HG02642 (cell line): ENCODE measurements at regions not wholly inside any gene's neighbourhood (a gene's known extent, or its start where the extent isn't known, plus 50 kb on each side); places are given as distances from the start of the nearest gene placed in this dataset.

ENCODE experiments used
- ATAC-seq: cut with Tn5 transposase; IDR thresholded peaks from one replicate; pipeline ENCODE4 v1.9.1; 2021; ENCODE audit warnings: mild to moderate bottlenecking; ENCODE audit not compliant: unreplicated experiment, poor library complexity

DNA sequence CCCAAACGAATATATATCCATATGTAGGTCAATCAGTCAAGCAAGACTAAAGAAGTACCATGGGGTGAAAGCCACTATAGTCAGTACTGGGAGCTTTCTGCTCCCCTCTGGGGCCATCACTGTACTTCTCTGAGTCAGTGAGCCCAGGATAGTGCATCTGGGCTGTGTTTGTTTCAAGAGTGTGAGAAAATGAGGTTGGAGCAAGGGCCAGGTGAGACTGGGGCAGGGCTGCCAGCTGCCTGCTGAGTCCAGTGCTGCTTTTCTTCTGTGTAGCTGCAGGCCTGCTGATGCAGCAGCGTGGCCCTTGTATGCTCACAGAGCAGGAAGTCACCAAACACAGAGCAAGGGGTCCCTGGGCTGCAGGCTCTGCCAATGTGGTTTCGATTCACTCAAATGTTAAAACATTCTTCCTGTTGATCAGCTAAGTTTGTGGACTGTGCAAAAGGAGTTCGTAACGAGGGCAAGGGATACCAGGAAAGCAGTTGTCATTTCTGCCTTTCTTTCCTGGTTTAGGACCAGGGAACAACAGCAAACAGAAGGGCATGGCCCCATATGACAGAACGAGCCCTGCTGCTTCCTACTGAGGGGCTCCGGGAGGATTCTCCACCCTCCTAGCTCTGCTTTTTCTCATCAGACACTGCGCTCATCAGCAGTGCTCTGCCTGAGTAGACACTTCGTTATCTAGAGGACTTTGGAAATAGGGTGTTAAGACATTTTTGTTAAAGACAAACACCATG, 65.4 kb upstream of the TNS3 start:
- ATAC-seq, result peak; percentile 74

DNA sequence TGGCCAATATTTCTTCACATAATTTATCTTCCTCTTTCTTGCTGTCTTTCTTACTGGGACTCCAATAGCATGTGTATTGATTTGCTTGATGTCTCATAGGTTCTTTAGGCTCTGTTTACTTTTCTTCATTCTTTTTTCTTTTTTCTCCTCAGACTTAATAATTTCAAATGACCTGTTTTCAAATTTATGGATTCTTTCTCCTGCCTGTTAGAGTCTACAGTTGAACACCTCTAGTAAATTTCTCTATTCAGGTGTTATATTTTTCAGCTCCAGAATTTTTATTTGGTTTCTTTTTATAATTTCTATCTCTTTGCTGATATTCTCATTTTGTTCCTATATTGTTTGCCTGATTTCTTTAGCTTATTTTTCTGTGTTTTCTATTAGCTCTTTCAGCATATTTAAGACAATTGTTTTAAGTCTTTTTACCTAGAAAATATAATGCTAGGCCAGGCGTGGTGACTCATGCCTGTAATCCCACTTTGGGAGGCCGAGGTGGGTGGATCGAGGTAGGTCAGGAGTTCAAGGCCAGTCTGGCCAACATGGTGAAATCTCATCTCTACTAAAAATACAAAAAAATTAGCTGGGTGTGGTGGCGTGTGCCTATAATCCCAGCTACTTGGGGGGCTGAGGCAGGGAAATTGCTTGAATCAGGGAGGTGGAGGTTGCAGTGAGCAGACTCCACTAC, 61.9 kb upstream of the TNS3 start:
- no peak for ATAC-seq

DNA sequence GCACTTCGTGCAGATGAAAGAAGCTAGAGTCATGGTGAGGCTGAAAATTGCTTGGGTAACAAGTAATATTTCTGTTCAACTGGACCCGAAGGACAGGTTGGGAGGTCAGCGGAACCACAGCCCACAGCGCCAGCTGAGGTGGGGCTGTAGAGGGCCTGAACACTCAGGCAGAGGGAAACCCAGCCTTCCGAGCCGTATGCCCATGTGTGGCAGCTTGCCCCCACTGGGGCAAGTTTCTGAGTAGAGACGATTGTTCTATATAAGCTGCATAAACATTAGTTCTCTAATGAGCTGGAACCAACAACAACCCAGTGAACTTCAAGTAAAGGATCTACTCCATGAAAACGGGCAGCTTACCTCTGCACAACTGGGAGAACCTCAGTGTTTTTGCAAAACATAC, 58.4 kb upstream of the TNS3 start:
- ATAC-seq, result no peak

DNA sequence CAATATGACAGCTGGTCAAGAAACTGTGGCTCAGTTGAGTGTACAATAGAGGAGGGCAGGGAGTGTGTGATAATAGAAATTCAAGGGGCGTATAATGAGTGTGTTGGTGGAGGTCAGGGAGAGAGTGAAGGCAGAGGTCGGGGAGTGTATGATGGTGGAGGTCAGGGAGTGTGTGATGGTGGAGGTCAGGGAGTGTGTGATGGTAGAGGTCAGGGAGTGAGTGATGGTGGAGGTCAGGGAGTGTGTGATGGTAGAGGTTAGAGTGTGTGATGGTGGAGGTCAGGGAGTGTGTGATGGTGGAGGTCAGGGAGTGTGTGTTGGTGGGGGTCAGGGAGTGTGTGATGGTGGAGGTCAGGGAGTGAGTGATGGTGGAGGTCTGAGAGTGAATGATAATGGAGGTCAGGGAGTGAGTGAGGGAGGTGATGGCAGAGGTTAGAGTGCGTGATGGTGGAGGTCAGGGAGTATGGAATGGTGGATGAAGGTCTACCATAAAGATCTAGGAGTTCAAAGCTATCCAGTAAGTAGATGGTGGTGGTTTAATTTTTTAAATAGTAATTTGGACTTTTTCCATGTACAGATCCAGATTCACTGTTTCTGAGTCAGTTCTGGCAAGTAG, 57.7 kb upstream of the TNS3 start:
- no peak for ATAC-seq

GRCh38 chr7:47638679-47639315, 56.9 kb upstream of the TNS3 start:
- no peak for ATAC-seq

GRCh38 chr7:47636433-47637175, 54.7 kb upstream of the TNS3 start:
- no peak for ATAC-seq

- ATAC-seq, result no peak
Measured at GRCh38 chr7:47636081-47636432, 54.1 kb upstream of the TNS3 start.

DNA sequence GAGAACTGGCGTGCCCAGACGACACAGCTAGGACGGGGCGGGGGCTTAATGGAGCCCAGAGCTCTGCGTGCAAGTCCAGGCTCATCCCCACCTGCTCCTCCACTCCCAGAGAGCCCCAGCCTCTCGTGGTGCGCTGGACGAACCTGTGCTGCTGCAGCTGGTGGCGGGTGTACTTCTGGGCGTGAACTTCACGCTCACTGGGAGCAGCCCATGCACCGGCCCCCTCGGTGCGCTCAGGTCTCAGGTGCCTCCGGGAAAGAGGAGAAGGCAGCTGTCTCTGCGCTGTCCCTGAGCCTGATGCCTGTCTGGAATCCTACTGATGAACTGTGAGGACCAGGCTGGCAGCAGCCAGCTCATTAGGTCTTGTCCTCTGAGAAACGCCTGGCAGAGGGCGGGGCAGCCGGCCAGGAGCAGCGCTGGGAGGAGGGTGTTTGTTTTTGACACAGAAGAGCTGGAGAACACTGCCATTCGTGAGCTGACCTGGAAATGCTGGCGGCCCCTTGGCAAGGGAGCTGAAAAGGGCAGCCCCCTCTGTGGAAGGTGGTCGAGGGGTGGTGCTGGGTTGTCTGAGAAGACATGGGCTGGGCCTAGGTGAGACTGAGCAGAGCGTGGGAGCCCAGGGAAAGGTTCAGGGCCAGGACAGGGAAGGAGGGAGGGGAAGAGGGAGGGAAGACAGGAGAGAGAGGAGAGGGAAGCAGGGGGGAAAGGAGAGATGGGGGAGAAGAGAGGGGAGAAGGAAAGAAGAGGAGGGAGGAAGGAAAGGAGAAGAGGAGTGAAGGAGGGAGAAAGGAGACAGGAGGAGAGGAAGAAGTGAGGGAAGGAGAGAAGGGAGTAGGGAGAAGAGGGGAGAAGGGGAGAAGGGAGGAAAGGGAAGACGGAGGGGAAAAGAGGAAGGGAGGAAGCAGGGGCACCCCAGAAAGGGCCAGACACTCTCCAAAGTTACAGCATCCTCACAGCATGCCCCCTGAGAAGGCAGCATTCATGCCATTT, 53.5 kb upstream of the TNS3 start:
- ATAC-seq, result no peak

GRCh38 chr7:47634273-47634672, 52.4 kb upstream of the TNS3 start:
- ATAC-seq, result no peak

DNA sequence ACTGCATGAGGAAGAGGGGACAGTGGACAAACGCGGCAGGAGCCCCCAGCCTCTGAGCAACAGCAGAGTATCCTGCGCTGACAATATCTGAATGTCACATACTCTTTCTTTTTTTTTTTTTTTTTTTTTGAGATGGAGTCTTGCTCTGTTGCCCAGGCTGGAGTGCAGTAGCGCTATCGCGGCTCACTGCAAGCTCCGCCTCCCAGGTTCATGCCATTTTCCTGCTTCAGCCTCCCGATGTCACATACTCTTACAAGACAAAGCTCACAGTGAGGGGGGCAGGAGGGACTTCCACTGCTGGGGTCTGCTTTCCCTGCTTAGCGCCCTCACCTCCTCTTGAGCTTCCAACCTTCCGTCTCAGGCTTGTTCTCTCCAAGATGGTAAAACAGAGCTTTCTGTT, 51.2 kb upstream of the TNS3 start:
- ATAC-seq, result no peak
